ENCODE measurements at regions not wholly inside any gene's neighbourhood (a gene's known extent, or its start where the extent isn't known, plus 50 kb on each side); places are given as distances from the start of the nearest gene placed in this dataset.
A peak's percentile ranks its signal among the peaks of the same experiment; 100 is the strongest.

DNA sequence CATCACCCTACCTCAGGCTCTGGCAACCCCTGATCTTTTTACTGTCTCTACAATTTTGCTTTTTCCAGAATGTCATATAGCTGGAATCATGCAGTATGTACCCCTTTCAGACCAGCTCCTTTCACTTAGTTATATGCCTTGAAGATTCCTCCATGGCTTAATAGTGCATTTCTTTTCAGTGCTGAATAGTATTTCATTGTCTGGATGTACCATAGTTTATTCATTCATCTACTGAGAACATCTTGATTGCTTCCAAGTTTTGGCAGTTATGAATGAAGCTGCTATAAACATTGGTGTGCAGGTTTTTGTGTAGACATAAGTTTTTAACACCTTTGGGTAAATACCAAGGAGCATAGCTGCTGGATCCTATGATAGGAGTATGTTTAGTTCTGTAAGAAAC is 50.8 kb upstream of the ANP32A start:
- no peak for DNase-seq (ENCODE audit: low read depth)

DNA sequence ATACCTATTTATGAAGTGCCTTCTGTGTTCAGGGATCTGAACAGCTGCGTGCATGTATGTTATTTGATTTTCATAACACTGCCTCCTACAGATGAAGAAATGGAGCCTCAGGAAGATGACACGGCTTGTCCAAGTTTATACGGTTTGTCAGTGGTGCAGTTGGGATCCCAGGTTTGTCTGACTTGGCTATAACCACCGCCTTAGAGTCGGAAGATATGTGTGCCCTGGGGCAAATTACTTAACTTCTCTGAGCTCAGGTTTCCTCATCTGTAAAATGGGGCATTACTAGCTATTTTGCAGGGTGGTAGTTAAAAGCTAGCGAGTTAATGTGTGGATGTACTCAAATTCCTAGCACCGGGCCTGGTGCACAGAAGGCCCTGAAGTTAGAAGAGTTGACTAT is 54.1 kb upstream of the ANP32A start:
- DNase-seq (ENCODE audit: low read depth), result no peak

DNA sequence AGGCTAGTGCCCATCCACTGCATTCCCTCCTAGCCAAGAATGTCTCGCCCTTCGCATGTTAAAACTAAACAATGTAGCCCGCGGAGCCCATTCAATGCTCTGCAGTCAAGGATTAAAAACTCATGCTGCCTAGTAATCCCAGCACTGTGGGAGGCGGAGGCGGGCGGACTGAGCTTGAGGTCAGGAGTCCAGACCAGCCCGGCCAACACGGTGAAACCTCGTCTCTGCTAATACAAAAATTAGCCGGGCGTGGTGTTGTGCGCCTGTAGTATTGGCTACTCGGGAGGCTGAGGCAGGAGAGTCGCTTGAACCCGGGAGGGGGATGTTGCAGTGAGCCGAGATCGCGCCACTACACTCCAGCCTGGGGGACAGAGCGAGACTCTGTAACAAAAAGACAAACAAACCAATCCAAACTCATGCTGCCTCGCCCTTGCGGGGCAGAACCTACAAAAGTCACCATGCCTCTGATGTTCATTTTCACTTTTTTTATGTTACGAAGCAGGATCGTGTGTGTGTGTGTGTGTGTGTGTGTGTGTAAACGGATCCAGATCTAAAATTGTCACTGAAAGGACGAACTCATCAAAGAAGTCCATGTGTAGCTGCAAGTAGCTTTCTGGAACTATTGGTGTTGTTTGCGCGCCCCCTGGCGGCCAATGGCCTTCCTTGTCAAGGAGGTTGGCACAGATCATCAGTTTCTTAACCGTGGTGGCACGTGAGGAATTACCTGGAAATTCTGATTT is 54.8 kb upstream of the SPESP1 start:
- peak; percentile 85 for DNase-seq (ENCODE audit: low read depth)

DNA sequence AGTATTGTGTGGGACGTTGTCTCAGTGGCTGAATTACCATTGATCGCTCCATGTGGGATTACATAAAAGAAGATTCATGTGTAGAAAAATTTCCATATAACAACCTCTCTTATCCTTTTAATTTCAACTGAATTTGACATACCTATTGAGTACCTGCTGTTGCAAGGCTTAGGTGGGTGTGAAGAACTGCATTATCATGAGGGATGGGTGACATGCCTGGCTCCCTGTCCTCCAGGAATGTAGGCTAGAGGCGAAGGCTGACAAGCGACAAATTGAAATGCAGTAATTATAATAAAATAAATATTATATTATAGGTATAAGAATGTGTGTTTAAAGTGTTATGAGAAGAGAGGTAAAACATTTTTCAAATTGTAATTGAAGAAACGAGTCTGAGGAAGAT is 52.7 kb upstream of the SPESP1 start:
- no peak for DNase-seq (ENCODE audit: low read depth)

DNA sequence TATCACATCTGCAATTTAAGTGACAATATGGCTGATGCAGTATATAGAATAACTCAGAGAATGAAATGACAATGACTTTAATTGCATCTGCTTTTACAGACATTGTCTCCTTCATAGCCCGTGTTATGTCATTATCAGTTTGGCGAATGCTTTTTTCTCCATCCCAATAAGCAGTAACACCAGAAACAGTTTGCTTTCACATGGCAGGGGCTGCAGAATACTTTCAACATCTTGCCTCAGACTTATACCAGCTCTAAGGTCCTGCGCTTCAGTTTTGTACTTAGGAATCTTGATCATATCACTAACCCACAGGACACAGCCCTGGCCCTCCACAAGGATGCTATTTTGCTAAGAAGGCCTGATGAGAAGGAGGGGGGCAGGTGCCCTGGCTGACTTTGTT is 49.9 kb upstream of the SPESP1 start:
- no peak for DNase-seq (ENCODE audit: low read depth)
